ENCODE measurements at regions not wholly inside any gene's neighbourhood (a gene's known extent, or its start where the extent isn't known, plus 50 kb on each side); places are given as distances from the start of the nearest gene placed in this dataset.
"Not testable (repeated sequence)": the region's sequence is repeated elsewhere in the genome, so short reads cannot be mapped to it uniquely, and the experiment has no call there.

DNA sequence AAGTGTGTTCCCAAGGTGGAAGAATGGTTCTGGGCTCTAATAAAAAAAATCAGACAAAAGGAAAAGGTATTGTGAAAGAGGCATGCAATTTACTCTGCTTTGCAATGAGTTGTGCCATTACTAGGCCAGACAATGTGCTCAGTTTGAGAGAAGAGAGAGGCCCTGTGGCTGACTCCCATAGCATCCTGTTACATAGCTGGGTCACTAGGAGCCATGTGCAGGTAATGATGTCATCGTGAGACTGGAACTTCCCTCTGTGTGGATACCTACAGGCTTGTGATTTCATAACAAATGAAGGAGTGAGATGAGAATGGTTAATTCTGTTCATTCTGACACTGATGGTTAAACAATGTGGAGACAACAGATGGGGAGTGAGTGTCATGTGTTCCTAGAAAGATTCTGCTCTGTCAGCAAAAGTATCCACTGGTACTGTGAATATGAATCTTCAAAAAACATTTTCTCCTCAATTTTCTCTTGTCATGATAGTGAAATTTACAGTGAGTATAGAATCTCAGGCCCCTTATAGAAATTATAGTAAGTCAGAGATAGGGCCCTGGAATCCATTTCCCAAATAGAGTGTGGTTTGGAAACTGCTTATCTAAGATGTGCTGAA lies 648.7 kb upstream of the DPPA4 start:
- H3K9me3 ChIP-seq (ENCODE audit: control insufficient read depth, insufficient read depth, low read depth, low read length) = no peaks in the 10 kb centered on the region
- H3K4me3 ChIP-seq (ENCODE audit: low read depth, low read length) = no peak overlapping the region
- no peak overlapping the region for H3K27ac ChIP-seq (ENCODE audit: low read depth, low read length)
- no peaks in the 10 kb centered on the region for H3K27me3 ChIP-seq (ENCODE audit: control insufficient read depth, insufficient read depth, low read length)
- no peak overlapping the region for H3K9ac ChIP-seq (ENCODE audit: low read length)
- H3K4me1 ChIP-seq (ENCODE audit: control insufficient read depth, insufficient read depth, low read length) = peaks cover 3% of the 10 kb centered on the region; the same call in 1 of the 2 replicates
- H3K36me3 ChIP-seq (ENCODE audit: control insufficient read depth, insufficient read depth, low read length) = no peaks in the 10 kb centered on the region

DNA sequence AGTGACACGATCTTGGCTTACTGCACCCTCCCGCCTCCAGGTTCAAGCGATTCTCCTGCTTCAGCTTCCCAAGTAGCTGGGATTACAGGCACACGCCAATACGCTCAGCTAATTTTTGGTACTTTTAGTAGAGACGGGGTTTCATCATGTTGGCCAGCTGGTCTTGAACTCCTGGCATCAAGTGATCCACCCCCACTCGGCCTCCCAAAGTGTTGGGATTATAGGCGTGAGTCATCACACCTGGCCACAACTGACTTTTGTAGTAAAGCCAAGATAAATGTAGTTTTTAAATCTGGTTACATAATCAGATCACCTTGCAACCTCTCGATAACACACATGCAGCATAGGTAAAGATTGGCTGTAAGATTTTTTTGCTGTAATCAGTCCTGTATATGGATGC lies 657.5 kb upstream of the DPPA4 start:
- Histone ChIP-seq H3K4me3 (ENCODE audit: low read depth, low read length) (no peak overlapping the region), H3K4me1 (ENCODE audit: control insufficient read depth, insufficient read depth, low read length) (no peaks in the 10 kb centered on the region), H3K36me3 (ENCODE audit: control insufficient read depth, insufficient read depth, low read length) (no peaks in the 10 kb centered on the region), H3K9me3 (ENCODE audit: control insufficient read depth, insufficient read depth, low read depth, low read length) (no peaks in the 10 kb centered on the region), H3K27me3 (ENCODE audit: control insufficient read depth, insufficient read depth, low read length) (no peaks in the 10 kb centered on the region), H3K9ac (ENCODE audit: low read length) (no peak overlapping the region), H3K27ac (ENCODE audit: low read depth, low read length) (no peak overlapping the region)

DNA sequence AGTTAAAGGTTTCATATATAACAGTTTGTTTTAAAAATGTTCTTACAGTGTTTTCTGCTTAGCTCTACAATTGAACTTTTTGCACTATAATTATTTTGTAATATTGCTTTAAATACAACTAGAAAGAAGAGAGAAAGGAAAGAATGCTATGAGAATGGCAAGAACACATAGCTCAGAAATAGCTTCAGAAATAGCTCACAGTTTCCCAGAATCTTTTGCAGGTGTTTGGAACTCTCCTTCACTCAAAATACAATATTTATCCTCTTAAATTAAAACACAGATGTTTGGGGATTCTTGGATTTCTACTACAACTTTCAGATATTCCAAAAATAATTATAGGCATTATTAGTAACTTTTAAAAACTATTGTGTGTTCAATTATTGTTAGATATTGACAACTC lies 658.0 kb upstream of the DPPA4 start:
- Histone ChIP-seq H3K36me3 (ENCODE audit: control insufficient read depth, insufficient read depth, low read length) (no peaks in the 10 kb centered on the region), H3K4me1 (ENCODE audit: control insufficient read depth, insufficient read depth, low read length) (no peaks in the 10 kb centered on the region), H3K4me3 (ENCODE audit: low read depth, low read length) (no peak overlapping the region), H3K27me3 (ENCODE audit: control insufficient read depth, insufficient read depth, low read length) (no peaks in the 10 kb centered on the region), H3K9me3 (ENCODE audit: control insufficient read depth, insufficient read depth, low read depth, low read length) (no peaks in the 10 kb centered on the region), H3K9ac (ENCODE audit: low read length) (no peak overlapping the region), H3K27ac (ENCODE audit: low read depth, low read length) (no peak overlapping the region)

DNA sequence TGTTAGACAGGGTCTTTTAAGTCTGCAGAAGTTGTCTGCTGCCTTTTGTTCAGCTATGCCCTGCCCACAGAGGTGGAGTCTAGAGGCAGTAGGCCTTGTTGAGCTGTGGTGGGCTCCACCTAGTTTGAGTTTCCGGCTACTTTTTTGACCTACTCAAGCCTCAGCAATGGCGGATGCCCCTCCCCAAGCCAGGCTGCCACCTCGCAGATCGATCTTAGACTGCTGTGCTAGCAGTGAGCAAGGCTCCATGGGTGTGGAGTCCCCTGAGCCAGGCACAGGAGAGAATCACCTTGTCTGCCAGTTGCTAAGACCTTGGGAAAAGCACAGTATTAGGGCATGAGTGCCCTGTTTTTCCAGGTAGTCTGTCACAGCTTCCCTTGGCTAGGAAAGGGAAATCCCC lies 664.6 kb upstream of the DPPA4 start:
- not testable (repeated sequence) for H3K9me3 ChIP-seq (ENCODE audit: control insufficient read depth, insufficient read depth, low read depth, low read length); H3K27ac ChIP-seq (ENCODE audit: low read depth, low read length); H3K9ac ChIP-seq (ENCODE audit: low read length); H3K4me1 ChIP-seq (ENCODE audit: control insufficient read depth, insufficient read depth, low read length); H3K27me3 ChIP-seq (ENCODE audit: control insufficient read depth, insufficient read depth, low read length); H3K4me3 ChIP-seq (ENCODE audit: low read depth, low read length); H3K36me3 ChIP-seq (ENCODE audit: control insufficient read depth, insufficient read depth, low read length)

DNA sequence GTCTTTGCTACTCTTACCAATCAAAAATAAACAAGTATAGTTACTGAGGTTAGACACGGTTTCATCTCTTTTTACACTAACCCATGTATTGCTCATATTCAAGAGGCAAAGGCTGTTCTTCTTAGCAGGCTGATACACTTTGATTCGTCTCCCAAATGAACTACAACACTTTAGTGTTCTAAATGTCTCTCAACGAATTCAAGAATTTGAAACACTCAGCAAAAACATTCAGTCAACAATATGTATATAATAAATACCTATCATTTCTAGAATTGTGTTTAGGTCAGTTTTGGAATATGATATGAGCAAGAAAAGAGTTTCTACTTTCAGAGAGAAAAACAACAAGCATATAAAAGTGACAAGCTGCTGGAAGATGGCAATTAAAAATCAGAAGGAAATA lies 669.6 kb upstream of the DPPA4 start:
- no peaks in the 10 kb centered on the region for H3K36me3 ChIP-seq (ENCODE audit: control insufficient read depth, insufficient read depth, low read length)
- no peak overlapping the region for H3K27ac ChIP-seq (ENCODE audit: low read depth, low read length)
- no peaks in the 10 kb centered on the region for H3K27me3 ChIP-seq (ENCODE audit: control insufficient read depth, insufficient read depth, low read length)
- H3K4me3 ChIP-seq (ENCODE audit: low read depth, low read length) = no peak overlapping the region
- H3K9ac ChIP-seq (ENCODE audit: low read length) = no peak overlapping the region
- no peaks in the 10 kb centered on the region for H3K4me1 ChIP-seq (ENCODE audit: control insufficient read depth, insufficient read depth, low read length)
- no peaks in the 10 kb centered on the region for H3K9me3 ChIP-seq (ENCODE audit: control insufficient read depth, insufficient read depth, low read depth, low read length)

DNA sequence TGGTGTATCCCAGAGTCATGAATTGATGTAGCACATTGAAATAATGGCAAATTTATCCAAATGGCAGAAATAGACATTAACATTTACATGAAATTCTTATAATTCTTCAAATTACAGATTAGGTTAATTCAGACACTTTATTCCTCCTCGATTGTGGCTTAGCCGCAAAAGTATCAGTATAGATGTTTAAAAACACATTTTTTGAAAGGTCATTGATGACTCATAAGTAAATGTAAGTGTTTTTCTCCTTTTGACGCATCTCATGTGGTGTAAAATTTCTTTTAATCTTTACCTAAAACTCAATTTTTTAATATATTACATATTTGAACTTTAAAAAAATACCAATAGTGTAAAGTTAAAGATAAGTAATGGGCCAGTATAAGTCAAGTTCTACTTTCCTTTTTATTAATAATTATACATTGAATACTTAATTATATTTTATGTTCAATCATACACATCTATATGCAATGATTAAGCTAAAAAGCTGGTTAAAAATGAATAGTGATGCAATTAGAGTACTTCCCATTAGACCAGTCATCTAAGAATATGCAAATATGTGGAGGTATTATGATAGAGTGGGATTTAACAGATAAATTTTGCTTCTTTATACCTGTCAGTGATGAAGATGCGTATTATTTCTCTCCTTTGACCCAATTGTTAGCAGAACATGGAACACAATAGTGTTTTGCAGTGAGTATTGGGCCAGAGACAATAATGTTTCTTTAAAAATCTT lies 678.1 kb upstream of the DPPA4 start:
- Histone ChIP-seq H3K36me3 (ENCODE audit: control insufficient read depth, insufficient read depth, low read length) (no peaks in the 10 kb centered on the region), H3K27me3 (ENCODE audit: control insufficient read depth, insufficient read depth, low read length) (no peaks in the 10 kb centered on the region), H3K9ac (ENCODE audit: low read length) (no peak overlapping the region), H3K4me1 (ENCODE audit: control insufficient read depth, insufficient read depth, low read length) (peaks cover 14% of the 10 kb centered on the region; the same call in 1 of the 2 replicates), H3K4me3 (ENCODE audit: low read depth, low read length) (no peak overlapping the region), H3K9me3 (ENCODE audit: control insufficient read depth, insufficient read depth, low read depth, low read length) (no peaks in the 10 kb centered on the region), H3K27ac (ENCODE audit: low read depth, low read length) (no peak overlapping the region)

DNA sequence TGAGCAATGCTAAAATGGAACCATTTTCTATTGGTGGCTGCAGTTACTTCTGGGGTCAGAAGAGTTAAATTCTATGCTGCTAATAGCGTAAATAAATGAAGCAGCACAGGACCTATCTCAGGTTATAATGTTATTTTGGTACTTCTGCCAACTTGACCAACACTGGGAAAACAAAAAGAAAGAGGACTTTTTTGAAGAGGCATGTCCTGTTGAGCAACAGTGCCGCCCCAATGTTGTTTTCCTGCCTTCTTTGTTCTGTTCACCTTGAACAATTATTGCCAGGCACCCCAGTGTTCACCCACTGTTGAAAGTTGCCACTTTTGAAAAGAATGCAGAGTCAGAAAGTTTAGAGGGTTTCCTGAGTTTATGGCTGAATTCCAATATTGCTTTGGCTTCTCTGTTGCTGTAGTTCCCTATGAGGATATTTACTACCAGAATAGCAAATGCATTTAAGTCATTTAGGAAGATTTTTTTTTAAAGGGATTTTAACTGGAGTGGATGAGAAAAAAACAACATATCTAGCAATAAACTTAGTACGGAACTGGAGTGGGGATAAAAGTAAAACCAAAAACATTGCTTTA lies 679.0 kb upstream of the DPPA4 start:
- Histone ChIP-seq H3K4me3 (ENCODE audit: low read depth, low read length) (no peak overlapping the region), H3K4me1 (ENCODE audit: control insufficient read depth, insufficient read depth, low read length) (peaks cover 14% of the 10 kb centered on the region; the same call in 1 of the 2 replicates), H3K9me3 (ENCODE audit: control insufficient read depth, insufficient read depth, low read depth, low read length) (no peaks in the 10 kb centered on the region), H3K27me3 (ENCODE audit: control insufficient read depth, insufficient read depth, low read length) (no peaks in the 10 kb centered on the region), H3K9ac (ENCODE audit: low read length) (no peak overlapping the region), H3K27ac (ENCODE audit: low read depth, low read length) (no peak overlapping the region), H3K36me3 (ENCODE audit: control insufficient read depth, insufficient read depth, low read length) (no peaks in the 10 kb centered on the region)

DNA sequence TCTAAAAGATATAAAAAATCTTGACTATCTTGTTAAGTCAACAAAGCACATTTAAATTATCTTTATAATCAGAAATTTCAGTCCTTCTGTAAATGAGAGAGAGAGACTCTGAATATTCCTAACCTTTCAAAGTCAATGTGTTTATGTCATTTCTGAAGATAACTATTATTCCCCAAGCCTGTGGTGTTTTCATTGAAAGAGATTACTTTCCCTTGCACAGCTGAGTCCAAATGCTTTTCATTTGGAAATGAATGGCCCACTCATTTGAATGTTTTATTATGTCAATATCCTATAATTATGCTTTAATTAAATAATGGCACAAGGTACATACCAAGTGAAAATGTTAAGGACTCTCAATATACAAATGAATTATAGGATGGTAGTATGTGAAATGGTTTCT lies 680.0 kb upstream of the DPPA4 start:
- H3K4me3 ChIP-seq (ENCODE audit: low read depth, low read length) = no peak overlapping the region
- H3K9me3 ChIP-seq (ENCODE audit: control insufficient read depth, insufficient read depth, low read depth, low read length) = no peaks in the 10 kb centered on the region
- no peak overlapping the region for H3K9ac ChIP-seq (ENCODE audit: low read length)
- no peaks in the 10 kb centered on the region for H3K36me3 ChIP-seq (ENCODE audit: control insufficient read depth, insufficient read depth, low read length)
- H3K4me1 ChIP-seq (ENCODE audit: control insufficient read depth, insufficient read depth, low read length) = peaks cover 14% of the 10 kb centered on the region; the same call in 1 of the 2 replicates
- H3K27ac ChIP-seq (ENCODE audit: low read depth, low read length) = no peak overlapping the region
- no peaks in the 10 kb centered on the region for H3K27me3 ChIP-seq (ENCODE audit: control insufficient read depth, insufficient read depth, low read length)

DNA sequence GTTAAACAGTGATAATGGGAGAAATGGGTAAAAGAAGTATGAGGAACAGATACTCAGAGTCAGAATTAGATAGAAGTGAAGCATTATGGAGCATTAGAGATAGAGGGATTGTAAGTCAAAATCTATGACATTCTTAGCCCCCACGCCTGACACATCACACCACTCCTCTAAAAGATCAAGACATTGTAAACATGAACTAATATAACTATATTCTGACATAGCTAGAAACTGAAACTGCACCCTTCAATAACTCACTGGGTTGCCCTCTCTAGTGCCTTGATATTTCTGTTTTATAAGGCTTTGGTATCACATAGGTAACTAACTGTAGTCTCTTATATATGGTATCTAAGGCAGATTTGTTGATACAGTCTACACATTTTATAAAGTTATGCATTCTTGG lies 684.3 kb upstream of the DPPA4 start:
- H3K27me3 ChIP-seq (ENCODE audit: control insufficient read depth, insufficient read depth, low read length) = no peaks in the 10 kb centered on the region
- no peaks in the 10 kb centered on the region for H3K36me3 ChIP-seq (ENCODE audit: control insufficient read depth, insufficient read depth, low read length)
- H3K4me3 ChIP-seq (ENCODE audit: low read depth, low read length) = no peak overlapping the region
- H3K9me3 ChIP-seq (ENCODE audit: control insufficient read depth, insufficient read depth, low read depth, low read length) = no peaks in the 10 kb centered on the region
- H3K4me1 ChIP-seq (ENCODE audit: control insufficient read depth, insufficient read depth, low read length) = peaks cover 7% of the 10 kb centered on the region; the same call in 1 of the 2 replicates
- no peak overlapping the region for H3K9ac ChIP-seq (ENCODE audit: low read length)
- no peak overlapping the region for H3K27ac ChIP-seq (ENCODE audit: low read depth, low read length)

DNA sequence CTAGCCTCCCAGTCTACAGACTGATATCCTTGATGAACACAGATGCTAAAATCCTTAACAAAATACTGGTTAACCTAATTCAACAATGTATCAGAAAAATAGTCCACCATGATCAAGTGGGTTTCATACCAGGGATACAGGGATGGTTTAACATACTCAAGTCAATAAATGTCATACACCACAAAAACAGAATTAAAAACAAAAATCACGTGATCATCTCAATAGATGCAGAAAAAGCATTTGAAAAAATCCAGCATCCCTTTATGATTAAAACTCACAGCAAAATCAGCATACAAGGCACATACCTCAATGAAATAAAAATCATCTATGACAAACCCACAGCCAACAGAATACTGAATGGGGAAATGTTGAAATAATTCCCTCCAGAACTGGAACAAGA lies 685.7 kb upstream of the DPPA4 start:
- H3K27ac ChIP-seq (ENCODE audit: low read depth, low read length) = not testable (repeated sequence)

DNA sequence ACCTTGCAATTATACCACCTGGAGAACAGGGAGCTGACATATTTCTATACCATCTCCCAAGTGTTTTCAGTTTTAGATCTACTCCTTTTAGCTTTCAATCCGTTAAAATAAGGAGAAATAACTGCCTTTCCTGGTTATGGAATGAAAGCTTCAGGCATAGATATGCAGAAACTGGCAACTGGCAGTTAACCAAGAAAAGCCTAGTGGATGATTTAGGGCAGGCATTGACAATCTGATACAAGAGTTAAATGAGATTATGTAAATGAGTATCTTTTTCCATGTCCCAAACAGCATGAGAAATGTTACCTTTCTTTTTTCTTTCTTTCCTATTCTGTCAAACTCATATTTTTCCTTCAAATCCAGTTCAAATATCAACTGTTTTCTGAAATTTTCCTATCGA lies 689.1 kb upstream of the DPPA4 start:
- H3K27me3 ChIP-seq (ENCODE audit: control insufficient read depth, insufficient read depth, low read length) = no peaks in the 10 kb centered on the region
- no peaks in the 10 kb centered on the region for H3K9me3 ChIP-seq (ENCODE audit: control insufficient read depth, insufficient read depth, low read depth, low read length)
- H3K9ac ChIP-seq (ENCODE audit: low read length) = no peak overlapping the region
- H3K27ac ChIP-seq (ENCODE audit: low read depth, low read length) = no peak overlapping the region
- H3K4me1 ChIP-seq (ENCODE audit: control insufficient read depth, insufficient read depth, low read length) = no peaks in the 10 kb centered on the region
- H3K4me3 ChIP-seq (ENCODE audit: low read depth, low read length) = no peak overlapping the region
- no peaks in the 10 kb centered on the region for H3K36me3 ChIP-seq (ENCODE audit: control insufficient read depth, insufficient read depth, low read length)

More for the DNA sequence above, 685.7 kb upstream of the DPPA4 start:
- not testable (repeated sequence) for H3K4me1 ChIP-seq (ENCODE audit: control insufficient read depth, insufficient read depth, low read length); H3K4me3 ChIP-seq (ENCODE audit: low read depth, low read length); H3K9ac ChIP-seq (ENCODE audit: low read length); H3K27me3 ChIP-seq (ENCODE audit: control insufficient read depth, insufficient read depth, low read length); H3K9me3 ChIP-seq (ENCODE audit: control insufficient read depth, insufficient read depth, low read depth, low read length); H3K36me3 ChIP-seq (ENCODE audit: control insufficient read depth, insufficient read depth, low read length)

All from HUES6 (cell line).